GM23338 (cell line): ENCODE measurements at regions not wholly inside any gene's neighbourhood (a gene's known extent, or its start where the extent isn't known, plus 50 kb on each side); places are given as distances from the start of the nearest gene placed in this dataset.
A peak's percentile ranks its signal among the peaks of the same experiment; 100 is the strongest.

Experiments
- ATAC-seq: fragments of 200-7000 bp; cut with Tn5 transposase; 3 replicates; pipeline ENCODE4 v1.9.1; 2020
- DNase-seq: peaks from one replicate; pipeline ENCODE4 v3.0.0-alpha.2; 2015; ENCODE audit warnings: low spot score
- H2AFZ ChIP-seq: fragments of 200-600 bp; sonication (generic); 2 replicates; pipeline ENCODE4 v1.8.0; 2016; ENCODE audit warnings: antibody characterized with exemption, mild to moderate bottlenecking, moderate library complexity
- H3F3A ChIP-seq: fragments of 200-600 bp; sonication (generic); replicated peaks from 2 replicates; pipeline ENCODE4 v1.8.0; 2017; ENCODE audit warnings: antibody characterized with exemption, mixed run types, low read depth
- H3K27ac ChIP-seq: fragments of 200-600 bp; sonication (generic); 2 replicates; pipeline ENCODE4 v1.6.1; 2016; ENCODE audit warnings: low read depth
- H3K27me3 ChIP-seq: fragments of 200-600 bp; sonication (generic); 2 replicates; pipeline ENCODE4 v1.8.0; 2016; ENCODE audit warnings: mild to moderate bottlenecking, mixed run types, moderate library complexity; ENCODE audit not compliant: insufficient read depth
- H3K36me3 ChIP-seq: fragments of 200-600 bp; sonication (generic); 2 replicates; pipeline ENCODE4 v1.8.0; 2016; ENCODE audit warnings: mild to moderate bottlenecking; ENCODE audit not compliant: insufficient read depth
- H3K4me1 ChIP-seq: fragments of 200-600 bp; sonication (generic); 2 replicates; pipeline ENCODE4 v1.8.0; 2016; ENCODE audit warnings: mild to moderate bottlenecking, moderate library complexity; ENCODE audit not compliant: insufficient read depth
- H3K4me2 ChIP-seq: fragments of 200-600 bp; sonication (generic); 2 replicates; pipeline ENCODE4 v1.7.1; 2017; ENCODE audit warnings: mixed run types
- H3K4me3 ChIP-seq: fragments of 200-600 bp; sonication (generic); 2 replicates; pipeline ENCODE4 v1.6.1; 2016; ENCODE audit warnings: mixed run types
- H3K79me2 ChIP-seq: fragments of 200-600 bp; sonication (generic); replicated peaks from 2 replicates; pipeline ENCODE4 v1.8.0; 2017; ENCODE audit warnings: mild to moderate bottlenecking; ENCODE audit not compliant: insufficient read depth
- H3K9me2 ChIP-seq: fragments of 200-600 bp; sonication (generic); 2 replicates; pipeline ENCODE4 v1.8.0; 2017; ENCODE audit not compliant: insufficient read depth
- H4K20me1 ChIP-seq: fragments of 200-600 bp; sonication (generic); replicated peaks from 2 replicates; pipeline ENCODE4 v1.8.0; 2017; ENCODE audit warnings: mild to moderate bottlenecking; ENCODE audit not compliant: insufficient read depth
- H3K27ac Mint-ChIP-seq: 2 replicates; pipeline ENCODE4 v1.8.0; 2020; ENCODE audit warnings: inconsistent platforms, mild to moderate bottlenecking, moderate library complexity, mixed read lengths
- H3K27me3 Mint-ChIP-seq: 3 replicates; pipeline ENCODE4 v1.8.0; 2022; ENCODE audit warnings: low read depth, mild to moderate bottlenecking, moderate library complexity, mixed read lengths, inconsistent platforms; ENCODE audit not compliant: insufficient read depth, poor library complexity
- H3K36me3 Mint-ChIP-seq: 3 replicates; pipeline ENCODE4 v1.8.0; 2021; ENCODE audit warnings: low read depth, mild to moderate bottlenecking, inconsistent platforms, moderate library complexity, mixed read lengths
- H3K4me1 Mint-ChIP-seq: 3 replicates; pipeline ENCODE4 v1.8.0; 2020; ENCODE audit warnings: mild to moderate bottlenecking, inconsistent platforms, mixed read lengths
- H3K4me3 Mint-ChIP-seq: 3 replicates; pipeline ENCODE4 v1.8.0; 2021; ENCODE audit warnings: moderate library complexity, mild to moderate bottlenecking, inconsistent platforms, mixed read lengths
- H3K9me3 Mint-ChIP-seq: 3 replicates; pipeline ENCODE4 v1.8.0; 2020; ENCODE audit warnings: moderate library complexity, mild to moderate bottlenecking, inconsistent platforms, mixed read lengths
- CREB1 ChIP-seq: fragments of 250-450 bp; sonication (Bioruptor Pico); IDR thresholded peaks from 2 replicates; pipeline ENCODE4 v1.5.0; 2020; ENCODE audit warnings: low read depth, mild to moderate bottlenecking, moderate library complexity
- EZH2 ChIP-seq: fragments of 200-600 bp; sonication (generic); IDR thresholded peaks from one replicate; pipeline ENCODE4 v1.8.0; 2017; ENCODE audit warnings: antibody characterized with exemption, mild to moderate bottlenecking, low read depth; ENCODE audit not compliant: unreplicated experiment
- EZH2phosphoT487 ChIP-seq: fragments of 200-600 bp; sonication (generic); IDR thresholded peaks from one replicate; pipeline ENCODE4 v1.8.1; 2018; ENCODE audit warnings: antibody characterized with exemption; ENCODE audit not compliant: unreplicated experiment
- JUNB ChIP-seq: IDR thresholded peaks from one replicate; pipeline ENCODE4 v1.6.1; 2016; ENCODE audit warnings: antibody characterized with exemption; ENCODE audit not compliant: unreplicated experiment
- NANOG ChIP-seq: IDR thresholded peaks from 2 replicates; pipeline ENCODE4 v1.6.1; 2016; ENCODE audit warnings: antibody characterized with exemption, borderline replicate concordance
- POLR2AphosphoS5 ChIP-seq: IDR thresholded peaks from 2 replicates; pipeline ENCODE4 v1.6.1; 2016; ENCODE audit warnings: antibody characterized with exemption, low read depth
- STAT1 ChIP-seq: IDR thresholded peaks from one replicate; pipeline ENCODE4 v1.6.1; 2016; ENCODE audit warnings: antibody characterized with exemption; ENCODE audit not compliant: unreplicated experiment
- ZNF114 ChIP-seq: fragments of 250-450 bp; sonication (Bioruptor Pico); IDR thresholded peaks from 2 replicates; pipeline ENCODE4 v1.5.0; 2020; ENCODE audit warnings: mild to moderate bottlenecking, moderate library complexity
- ZNF331 ChIP-seq: fragments of 250-450 bp; sonication (Bioruptor Pico); IDR thresholded peaks from 2 replicates; pipeline ENCODE4 v1.5.0; 2020; ENCODE audit warnings: low read depth, mild to moderate bottlenecking, moderate library complexity
- TF ChIP-seq, protein P1 (sequence below): IDR thresholded peaks from 2 replicates; pipeline ENCODE4 v1.6.1; 2016; ENCODE audit warnings: antibody characterized with exemption
- TF ChIP-seq, protein P2 (sequence below), 2 experiments: fragments of 200-600 bp in 1 of 2; sonication (generic) in 1 of 2; conservative IDR thresholded peaks; 2 replicates each; pipeline versions ENCODE4 v1.5.1 to v1.6.1; 2016 to 2017; ENCODE audit warnings: antibody characterized with exemption in 2 of 2, low read depth in 2 of 2, mild to moderate bottlenecking in 2 of 2, moderate library complexity in 1 of 2
- TF ChIP-seq, protein P3 (sequence below): fragments of 250-450 bp; sonication (Bioruptor Pico); IDR thresholded peaks from 2 replicates; pipeline ENCODE4 v1.5.0; 2020; ENCODE audit warnings: mild to moderate bottlenecking, moderate library complexity
- TF ChIP-seq, protein P4 (sequence below): IDR thresholded peaks from one replicate; pipeline ENCODE4 v1.6.1; 2018; ENCODE audit warnings: antibody characterized with exemption; ENCODE audit not compliant: unreplicated experiment

DNA sequence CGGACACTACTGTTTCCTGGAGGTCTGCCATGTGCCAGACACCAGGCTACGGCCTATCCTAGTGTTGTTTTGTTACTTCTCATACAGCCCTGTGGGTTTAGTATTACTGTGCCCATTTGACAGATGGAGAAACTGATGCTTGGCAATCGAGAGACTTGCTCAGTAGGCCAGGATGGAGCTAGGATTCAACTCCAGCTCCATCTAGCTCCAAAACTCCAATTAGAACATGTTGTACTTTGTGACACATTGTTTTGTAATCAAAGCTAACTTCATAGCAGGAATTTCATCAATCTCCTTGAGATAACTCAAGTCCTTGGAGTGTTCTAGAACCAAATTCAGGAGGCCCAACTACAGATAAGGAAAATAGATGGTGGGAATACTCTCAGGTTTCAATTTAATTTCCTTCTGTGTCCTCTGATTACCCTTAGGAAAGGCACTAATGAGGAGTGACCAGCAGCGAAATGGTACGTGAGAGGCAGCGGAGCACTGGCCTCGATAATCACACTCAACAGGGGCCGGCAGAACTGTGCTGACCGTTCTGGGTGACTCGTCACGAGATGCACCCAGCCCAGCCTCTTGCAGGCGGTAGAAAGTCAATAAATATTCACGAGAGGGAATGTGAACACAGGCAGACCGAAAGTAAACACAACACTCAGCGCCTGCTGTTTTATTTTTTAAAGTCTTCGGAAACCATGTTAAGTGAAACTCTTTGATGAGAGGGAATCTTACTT lies 269.6 kb upstream of the NEBL start:
- Histone ChIP-seq H2AFZ (no peak overlapping the region; the same call in 1 of the 2 replicates), H3K4me3 (no peak overlapping the region), H4K20me1 (no peaks in the 10 kb centered on the region), H3K27ac (no peak overlapping the region), H3K4me1 (peaks cover 11% of the 10 kb centered on the region), H3K79me2 (no peaks in the 10 kb centered on the region), H3F3A (peaks cover 2% of the 10 kb centered on the region; the same call in 1 of the 2 replicates), H3K27me3 (peaks cover 2% of the 10 kb centered on the region), H3K4me2 (no peak overlapping the region), H3K36me3 (no peaks in the 10 kb centered on the region; the same call in 1 of the 2 replicates), H3K9me2 (no peaks in the 10 kb centered on the region)
- DNase-seq: no peak
- no peak for TF ChIP-seq POLR2AphosphoS5
- no peak for TF ChIP-seq ZNF114 (CRISPR knock-in tag)
- TF ChIP-seq, protein P1, sequence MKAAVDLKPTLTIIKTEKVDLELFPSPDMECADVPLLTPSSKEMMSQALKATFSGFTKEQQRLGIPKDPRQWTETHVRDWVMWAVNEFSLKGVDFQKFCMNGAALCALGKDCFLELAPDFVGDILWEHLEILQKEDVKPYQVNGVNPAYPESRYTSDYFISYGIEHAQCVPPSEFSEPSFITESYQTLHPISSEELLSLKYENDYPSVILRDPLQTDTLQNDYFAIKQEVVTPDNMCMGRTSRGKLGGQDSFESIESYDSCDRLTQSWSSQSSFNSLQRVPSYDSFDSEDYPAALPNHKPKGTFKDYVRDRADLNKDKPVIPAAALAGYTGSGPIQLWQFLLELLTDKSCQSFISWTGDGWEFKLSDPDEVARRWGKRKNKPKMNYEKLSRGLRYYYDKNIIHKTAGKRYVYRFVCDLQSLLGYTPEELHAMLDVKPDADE: no peak
- no peak for TF ChIP-seq JUNB
- TF ChIP-seq, protein P2, sequence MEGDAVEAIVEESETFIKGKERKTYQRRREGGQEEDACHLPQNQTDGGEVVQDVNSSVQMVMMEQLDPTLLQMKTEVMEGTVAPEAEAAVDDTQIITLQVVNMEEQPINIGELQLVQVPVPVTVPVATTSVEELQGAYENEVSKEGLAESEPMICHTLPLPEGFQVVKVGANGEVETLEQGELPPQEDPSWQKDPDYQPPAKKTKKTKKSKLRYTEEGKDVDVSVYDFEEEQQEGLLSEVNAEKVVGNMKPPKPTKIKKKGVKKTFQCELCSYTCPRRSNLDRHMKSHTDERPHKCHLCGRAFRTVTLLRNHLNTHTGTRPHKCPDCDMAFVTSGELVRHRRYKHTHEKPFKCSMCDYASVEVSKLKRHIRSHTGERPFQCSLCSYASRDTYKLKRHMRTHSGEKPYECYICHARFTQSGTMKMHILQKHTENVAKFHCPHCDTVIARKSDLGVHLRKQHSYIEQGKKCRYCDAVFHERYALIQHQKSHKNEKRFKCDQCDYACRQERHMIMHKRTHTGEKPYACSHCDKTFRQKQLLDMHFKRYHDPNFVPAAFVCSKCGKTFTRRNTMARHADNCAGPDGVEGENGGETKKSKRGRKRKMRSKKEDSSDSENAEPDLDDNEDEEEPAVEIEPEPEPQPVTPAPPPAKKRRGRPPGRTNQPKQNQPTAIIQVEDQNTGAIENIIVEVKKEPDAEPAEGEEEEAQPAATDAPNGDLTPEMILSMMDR (conservative IDR thresholded peaks at IDR 0.05; ENCODE audit: low read depth in 2 of 2): no peak
- no peak for TF ChIP-seq EZH2
- no peak for TF ChIP-seq STAT1
- TF ChIP-seq CREB1: no peak
- TF ChIP-seq EZH2phosphoT487: no peak
- no peak for TF ChIP-seq NANOG
- TF ChIP-seq, protein P3, sequence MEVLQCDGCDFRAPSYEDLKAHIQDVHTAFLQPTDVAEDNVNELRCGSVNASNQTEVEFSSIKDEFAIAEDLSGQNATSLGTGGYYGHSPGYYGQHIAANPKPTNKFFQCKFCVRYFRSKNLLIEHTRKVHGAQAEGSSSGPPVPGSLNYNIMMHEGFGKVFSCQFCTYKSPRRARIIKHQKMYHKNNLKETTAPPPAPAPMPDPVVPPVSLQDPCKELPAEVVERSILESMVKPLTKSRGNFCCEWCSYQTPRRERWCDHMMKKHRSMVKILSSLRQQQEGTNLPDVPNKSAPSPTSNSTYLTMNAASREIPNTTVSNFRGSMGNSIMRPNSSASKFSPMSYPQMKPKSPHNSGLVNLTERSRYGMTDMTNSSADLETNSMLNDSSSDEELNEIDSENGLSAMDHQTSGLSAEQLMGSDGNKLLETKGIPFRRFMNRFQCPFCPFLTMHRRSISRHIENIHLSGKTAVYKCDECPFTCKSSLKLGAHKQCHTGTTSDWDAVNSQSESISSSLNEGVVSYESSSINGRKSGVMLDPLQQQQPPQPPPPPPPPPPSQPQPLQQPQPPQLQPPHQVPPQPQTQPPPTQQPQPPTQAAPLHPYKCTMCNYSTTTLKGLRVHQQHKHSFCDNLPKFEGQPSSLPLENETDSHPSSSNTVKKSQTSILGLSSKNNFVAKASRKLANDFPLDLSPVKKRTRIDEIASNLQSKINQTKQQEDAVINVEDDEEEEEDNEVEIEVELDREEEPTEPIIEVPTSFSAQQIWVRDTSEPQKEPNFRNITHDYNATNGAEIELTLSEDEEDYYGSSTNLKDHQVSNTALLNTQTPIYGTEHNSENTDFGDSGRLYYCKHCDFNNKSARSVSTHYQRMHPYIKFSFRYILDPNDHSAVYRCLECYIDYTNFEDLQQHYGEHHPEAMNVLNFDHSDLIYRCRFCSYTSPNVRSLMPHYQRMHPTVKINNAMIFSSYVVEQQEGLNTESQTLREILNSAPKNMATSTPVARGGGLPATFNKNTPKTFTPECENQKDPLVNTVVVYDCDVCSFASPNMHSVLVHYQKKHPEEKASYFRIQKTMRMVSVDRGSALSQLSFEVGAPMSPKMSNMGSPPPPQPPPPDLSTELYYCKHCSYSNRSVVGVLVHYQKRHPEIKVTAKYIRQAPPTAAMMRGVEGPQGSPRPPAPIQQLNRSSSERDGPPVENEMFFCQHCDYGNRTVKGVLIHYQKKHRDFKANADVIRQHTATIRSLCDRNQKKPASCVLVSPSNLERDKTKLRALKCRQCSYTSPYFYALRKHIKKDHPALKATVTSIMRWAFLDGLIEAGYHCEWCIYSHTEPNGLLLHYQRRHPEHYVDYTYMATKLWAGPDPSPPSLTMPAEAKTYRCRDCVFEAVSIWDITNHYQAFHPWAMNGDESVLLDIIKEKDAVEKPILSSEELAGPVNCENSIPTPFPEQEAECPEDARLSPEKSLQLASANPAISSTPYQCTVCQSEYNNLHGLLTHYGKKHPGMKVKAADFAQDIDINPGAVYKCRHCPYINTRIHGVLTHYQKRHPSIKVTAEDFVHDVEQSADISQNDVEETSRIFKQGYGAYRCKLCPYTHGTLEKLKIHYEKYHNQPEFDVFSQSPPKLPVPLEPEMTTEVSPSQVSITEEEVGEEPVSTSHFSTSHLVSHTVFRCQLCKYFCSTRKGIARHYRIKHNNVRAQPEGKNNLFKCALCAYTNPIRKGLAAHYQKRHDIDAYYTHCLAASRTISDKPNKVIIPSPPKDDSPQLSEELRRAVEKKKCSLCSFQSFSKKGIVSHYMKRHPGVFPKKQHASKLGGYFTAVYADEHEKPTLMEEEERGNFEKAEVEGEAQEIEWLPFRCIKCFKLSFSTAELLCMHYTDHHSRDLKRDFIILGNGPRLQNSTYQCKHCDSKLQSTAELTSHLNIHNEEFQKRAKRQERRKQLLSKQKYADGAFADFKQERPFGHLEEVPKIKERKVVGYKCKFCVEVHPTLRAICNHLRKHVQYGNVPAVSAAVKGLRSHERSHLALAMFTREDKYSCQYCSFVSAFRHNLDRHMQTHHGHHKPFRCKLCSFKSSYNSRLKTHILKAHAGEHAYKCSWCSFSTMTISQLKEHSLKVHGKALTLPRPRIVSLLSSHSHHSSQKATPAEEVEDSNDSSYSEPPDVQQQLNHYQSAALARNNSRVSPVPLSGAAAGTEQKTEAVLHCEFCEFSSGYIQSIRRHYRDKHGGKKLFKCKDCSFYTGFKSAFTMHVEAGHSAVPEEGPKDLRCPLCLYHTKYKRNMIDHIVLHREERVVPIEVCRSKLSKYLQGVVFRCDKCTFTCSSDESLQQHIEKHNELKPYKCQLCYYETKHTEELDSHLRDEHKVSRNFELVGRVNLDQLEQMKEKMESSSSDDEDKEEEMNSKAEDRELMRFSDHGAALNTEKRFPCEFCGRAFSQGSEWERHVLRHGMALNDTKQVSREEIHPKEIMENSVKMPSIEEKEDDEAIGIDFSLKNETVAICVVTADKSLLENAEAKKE (CRISPR knock-in tag): no peak
- TF ChIP-seq, protein P4, sequence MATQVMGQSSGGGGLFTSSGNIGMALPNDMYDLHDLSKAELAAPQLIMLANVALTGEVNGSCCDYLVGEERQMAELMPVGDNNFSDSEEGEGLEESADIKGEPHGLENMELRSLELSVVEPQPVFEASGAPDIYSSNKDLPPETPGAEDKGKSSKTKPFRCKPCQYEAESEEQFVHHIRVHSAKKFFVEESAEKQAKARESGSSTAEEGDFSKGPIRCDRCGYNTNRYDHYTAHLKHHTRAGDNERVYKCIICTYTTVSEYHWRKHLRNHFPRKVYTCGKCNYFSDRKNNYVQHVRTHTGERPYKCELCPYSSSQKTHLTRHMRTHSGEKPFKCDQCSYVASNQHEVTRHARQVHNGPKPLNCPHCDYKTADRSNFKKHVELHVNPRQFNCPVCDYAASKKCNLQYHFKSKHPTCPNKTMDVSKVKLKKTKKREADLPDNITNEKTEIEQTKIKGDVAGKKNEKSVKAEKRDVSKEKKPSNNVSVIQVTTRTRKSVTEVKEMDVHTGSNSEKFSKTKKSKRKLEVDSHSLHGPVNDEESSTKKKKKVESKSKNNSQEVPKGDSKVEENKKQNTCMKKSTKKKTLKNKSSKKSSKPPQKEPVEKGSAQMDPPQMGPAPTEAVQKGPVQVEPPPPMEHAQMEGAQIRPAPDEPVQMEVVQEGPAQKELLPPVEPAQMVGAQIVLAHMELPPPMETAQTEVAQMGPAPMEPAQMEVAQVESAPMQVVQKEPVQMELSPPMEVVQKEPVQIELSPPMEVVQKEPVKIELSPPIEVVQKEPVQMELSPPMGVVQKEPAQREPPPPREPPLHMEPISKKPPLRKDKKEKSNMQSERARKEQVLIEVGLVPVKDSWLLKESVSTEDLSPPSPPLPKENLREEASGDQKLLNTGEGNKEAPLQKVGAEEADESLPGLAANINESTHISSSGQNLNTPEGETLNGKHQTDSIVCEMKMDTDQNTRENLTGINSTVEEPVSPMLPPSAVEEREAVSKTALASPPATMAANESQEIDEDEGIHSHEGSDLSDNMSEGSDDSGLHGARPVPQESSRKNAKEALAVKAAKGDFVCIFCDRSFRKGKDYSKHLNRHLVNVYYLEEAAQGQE: no peak
- TF ChIP-seq ZNF331 (CRISPR knock-in tag): no peak
- Mint-ChIP-seq H3K9me3 (peaks cover 19% of the 10 kb centered on the region), H3K36me3 (peaks cover 21% of the 10 kb centered on the region), H3K27ac (peak overlapping the region; percentile 82; the same call in 1 of the 2 replicates), H3K4me3 (no peak overlapping the region), H3K4me1 (peaks cover 8% of the 10 kb centered on the region; the same call in 1 of the 3 replicates), H3K27me3 (no peaks in the 10 kb centered on the region)
- ATAC-seq: no peak
